IPS DF 4.7 (cell line): ENCODE measurements at regions not wholly inside any gene's neighbourhood (a gene's known extent, or its start where the extent isn't known, plus 50 kb on each side); places are given as distances from the start of the nearest gene placed in this dataset.

ENCODE experiments used
- DNase-seq: peaks from one replicate; pipeline ENCODE4 v3.0.0-alpha.2; 2013; ENCODE audit warnings: low spot score; ENCODE audit errors: extremely low read depth

DNA sequence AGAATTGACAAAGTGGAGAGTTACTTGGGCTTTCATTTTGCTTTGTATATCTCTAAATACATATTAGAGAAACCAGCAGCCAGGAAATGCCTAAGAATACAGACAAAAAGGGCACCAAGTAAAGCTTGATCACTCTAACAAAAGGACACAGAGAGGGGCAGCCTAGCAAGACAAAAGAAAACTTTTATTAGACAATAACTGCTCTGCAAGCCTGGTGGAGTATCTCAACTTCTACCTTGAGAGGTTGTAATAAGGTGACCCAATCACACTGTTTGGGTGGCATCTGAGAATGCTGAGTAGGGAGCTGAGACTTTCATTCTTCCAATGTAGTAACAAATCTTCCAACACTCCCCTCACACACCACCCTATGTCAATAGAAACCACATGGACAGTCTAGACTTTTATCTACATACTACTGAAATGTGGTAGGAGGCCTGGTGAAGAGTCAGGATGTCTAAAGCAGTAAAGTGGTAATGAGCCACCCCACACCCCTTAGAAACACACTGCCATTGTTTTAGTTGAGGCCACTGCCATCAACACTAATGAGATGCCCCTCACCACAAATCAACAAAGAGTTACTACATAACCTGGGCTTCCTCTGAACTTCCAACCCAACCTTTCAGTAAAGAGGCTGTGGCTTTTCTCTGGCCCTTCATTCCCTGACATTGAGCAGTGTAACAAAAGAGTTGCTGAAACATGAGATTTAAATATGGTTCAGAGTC lies 726.7 kb upstream of the POU3F3 start:
- no peak for DNase-seq

DNA sequence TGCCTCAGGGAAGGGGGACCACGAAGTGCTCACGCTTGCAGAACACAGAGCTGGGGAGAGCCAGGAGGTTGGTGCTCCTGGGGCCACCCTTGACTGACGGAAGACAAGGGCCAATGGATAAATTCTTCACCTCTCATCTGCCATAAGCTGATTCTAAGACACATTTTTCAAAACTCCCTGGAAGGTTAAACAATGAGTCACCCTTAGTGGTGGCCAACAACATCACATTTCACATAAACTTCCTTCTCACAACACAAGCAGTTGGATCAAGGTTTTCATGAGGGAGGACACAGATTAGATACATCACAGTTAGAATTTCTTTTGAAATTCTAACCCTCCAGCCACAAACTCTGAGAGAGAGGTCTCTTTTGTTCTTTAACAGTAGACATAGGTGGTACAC lies 713.6 kb upstream of the POU3F3 start:
- no peak for DNase-seq

GRCh38 chr2:104158191-104158590 lies 695.7 kb upstream of the POU3F3 start:
- no peak for DNase-seq

DNA sequence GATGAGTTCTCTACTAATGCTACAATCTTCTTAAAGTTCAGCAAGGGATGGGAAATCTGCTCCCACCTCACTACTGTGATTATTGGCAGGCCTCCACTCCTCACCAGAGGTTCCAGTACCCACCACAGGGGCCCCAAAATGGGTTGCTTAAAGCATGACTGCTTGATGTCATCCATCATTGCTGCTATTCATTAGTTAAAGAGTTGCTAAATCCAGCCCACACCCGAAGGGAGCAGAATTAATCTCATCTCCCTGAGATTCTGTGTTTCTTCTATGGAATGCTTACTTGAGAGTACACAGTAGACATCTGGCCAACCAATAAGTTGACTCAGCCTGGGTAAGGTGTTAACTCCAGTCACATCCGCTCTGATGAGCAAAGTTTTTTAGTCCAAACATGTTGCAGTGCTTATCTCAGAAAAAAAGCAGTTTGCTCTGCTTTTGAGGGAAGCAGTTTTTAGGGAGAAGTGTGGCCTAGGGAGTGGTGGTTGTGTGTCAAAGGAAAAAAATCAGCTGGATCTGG lies 690.2 kb upstream of the POU3F3 start:
- DNase-seq = no peak

GRCh38 chr2:104164721-104165252 lies 689.1 kb upstream of the POU3F3 start:
- DNase-seq = no peak

- DNase-seq = no peak
These were observed 676.7 kb upstream of the POU3F3 start for GRCh38 chr2:104177179-104177578.

GRCh38 chr2:104179644-104180043 lies 674.3 kb upstream of the POU3F3 start:
- DNase-seq = no peak

GRCh38 chr2:104200533-104201168 lies 653.3 kb upstream of the POU3F3 start:
- DNase-seq = no peak

DNA sequence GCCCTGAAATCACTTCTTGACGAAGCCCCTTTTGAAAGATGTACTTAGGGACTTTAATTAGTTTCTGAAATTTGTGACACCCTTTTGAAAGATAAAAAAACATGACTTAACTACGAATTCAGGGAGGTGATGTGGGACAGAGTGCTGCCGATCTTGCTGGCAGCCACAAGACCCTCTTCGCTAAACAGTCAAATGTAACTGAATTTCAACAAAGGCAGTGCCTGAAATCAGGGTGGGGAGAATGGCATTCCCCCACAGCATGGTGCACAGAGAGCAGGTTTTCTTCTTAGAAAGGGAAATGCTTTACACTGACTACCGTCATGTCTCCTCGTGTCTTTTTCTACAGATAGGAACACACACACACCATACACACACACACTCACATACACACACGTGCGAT lies 640.2 kb upstream of the POU3F3 start:
- no peak for DNase-seq

DNA sequence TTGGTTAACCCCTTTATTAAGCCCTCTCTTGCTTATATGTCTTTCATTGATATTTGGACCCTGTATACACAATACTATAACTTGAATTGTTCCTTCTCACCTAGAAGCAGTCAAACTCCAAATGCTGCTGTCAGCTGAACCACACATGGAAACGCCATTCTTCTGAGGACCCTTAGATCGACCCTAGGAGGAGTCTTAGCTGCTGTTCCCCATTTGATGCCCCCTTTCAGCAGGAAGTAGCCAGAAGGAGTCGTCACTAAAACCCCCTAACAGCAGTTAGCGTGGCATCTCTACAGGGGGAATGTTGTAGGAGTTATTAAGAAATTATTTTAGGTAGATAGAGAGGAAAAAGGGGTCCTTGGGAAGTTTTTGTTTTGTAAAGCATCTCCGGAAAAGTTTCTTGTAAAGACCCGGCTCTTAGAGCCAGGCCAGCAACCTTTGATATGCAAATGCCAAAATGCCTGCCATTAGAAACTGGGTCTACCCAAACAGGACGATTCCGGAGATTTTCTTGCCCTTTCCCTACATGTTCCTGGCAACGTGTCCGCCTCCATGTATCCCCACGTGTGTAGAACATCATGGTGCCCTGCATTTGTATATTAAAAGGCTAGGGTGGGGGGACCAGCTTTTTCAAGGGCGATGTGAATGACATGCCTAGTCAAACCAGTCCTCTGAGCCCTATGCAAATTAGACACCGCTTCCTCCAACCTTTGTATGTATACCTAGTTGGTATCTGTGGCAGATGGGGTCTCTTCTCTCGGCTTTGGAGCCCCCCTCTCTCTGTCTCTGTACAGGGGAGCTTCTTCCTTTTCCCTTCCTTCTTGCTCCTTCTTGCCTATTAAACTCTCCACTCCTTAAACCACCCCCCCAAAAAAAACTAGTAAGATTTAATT lies 638.4 kb upstream of the POU3F3 start:
- DNase-seq = no peak

GRCh38 chr2:104233591-104233990 lies 620.3 kb upstream of the POU3F3 start:
- no peak for DNase-seq

- DNase-seq = no peak
These were observed 617.4 kb upstream of the POU3F3 start for GRCh38 chr2:104236491-104236890.

DNA sequence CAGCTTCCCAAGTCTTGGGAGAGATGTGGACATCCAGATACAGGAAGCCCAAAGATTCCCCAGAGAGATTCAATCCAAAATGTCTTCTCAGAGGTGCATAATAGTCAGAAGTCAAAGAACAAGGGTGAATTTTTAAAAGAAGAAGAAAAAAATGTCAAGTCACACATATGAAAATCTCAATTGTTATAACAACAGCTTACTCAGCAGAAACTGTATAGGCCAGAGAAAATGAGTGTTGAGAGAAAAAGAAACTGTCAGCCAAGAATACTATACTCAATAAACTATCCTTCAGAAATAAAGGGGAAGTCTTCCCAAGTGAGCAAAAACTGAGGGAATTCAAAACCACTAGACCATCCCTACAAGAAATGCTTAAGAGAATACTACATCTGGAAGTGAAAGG lies 612.9 kb upstream of the POU3F3 start:
- DNase-seq = no peak

GRCh38 chr2:104249629-104250028 lies 604.3 kb upstream of the POU3F3 start:
- no peak for DNase-seq

DNA sequence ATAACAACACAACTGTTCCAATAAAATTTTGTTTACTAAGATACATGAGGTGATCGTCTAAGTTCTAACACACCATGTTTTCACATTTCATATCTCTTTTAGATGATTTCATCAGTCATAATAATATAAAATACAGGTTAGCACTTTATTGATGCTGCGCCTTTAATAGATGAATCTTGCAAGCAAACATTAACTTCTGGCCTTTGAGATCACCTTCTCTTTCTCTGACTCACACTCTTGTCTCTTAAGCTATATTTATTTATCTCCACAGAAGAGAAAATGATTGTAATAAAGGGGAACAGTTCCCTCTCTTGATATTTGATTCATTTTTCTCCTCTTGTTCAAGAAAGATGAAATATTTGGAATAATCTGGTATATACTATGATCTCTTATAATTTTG lies 603.3 kb upstream of the POU3F3 start:
- no peak for DNase-seq

DNA sequence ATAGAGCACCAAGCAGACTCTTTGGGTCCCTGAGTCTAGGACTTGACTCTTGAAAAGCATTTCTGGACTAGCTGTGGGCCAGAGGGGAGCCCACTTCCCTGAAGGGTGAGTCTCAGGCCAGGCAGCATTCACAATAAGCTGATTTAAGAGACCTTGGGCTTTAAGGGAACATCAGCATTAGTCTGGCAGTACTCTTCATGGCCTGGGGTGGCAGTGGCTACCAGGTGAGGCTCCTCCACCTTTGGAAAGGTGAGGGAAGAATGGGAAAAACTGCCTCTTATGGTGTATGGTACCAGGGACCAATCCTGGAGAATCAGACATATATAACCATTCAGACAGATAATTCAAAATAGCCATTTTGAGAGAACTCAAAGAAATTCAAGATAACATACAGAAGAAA lies 599.9 kb upstream of the POU3F3 start:
- DNase-seq = no peak

DNA sequence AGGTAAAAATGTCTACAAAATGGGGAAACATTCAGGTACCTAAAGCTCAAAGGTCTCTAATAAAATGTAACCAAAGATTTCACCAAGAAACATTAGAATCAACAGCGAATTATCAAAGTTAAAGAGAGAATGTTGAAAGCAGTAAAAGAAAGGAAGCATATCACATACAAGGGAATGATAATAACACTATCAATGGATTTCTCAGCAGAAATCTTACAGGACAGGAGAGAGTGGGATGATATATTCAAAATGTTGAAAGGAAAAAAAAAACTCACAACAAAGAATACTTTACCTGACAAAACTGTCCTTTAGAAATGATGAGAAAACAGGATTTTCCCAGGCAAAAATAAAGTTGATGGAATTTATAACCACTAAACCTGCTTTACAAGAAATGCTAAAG lies 591.2 kb upstream of the POU3F3 start:
- no peak for DNase-seq

DNA sequence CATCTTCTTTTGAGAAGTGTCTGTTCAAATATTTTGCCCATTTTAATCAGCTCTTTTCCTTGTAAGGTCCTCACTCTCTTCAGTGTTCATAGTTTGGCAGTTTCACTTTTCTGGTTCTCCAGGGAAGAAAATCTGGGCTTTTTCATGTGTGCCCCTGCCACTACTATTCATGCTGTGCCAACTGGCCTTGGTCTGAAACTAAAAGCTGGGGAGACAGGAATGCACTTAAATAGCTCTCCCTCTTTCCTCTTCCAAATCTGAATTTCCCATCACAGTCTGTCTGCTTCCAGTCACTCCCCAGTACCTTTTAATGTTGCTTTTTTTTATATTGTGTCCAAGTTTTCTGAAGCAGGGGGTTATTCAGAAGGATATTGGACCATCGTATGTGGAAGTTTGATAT lies 574.3 kb upstream of the POU3F3 start:
- no peak for DNase-seq

- no peak for DNase-seq
These were observed 573.7 kb upstream of the POU3F3 start for GRCh38 chr2:104280216-104280615.

DNA sequence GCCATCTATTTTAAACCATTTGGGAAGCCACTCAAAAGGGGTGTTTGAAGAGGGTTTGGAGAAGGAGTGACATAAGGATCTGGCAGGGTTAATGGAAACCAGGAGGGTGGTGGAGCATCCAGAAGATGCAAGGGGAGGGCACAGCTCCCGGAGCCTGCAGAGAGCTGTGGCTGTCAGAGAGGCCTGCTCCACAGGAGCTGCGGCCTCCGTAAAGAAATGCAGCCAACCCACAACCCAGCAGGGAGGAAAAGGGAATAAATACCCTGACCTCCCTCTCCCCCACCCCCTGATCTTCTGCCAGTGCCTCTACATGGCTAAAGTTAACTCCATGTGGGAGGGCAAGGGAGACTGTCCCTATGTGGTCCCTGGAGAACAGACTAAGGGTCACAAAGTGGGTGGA lies 567.1 kb upstream of the POU3F3 start:
- peak; percentile 14 for DNase-seq

GRCh38 chr2:104289651-104290565 lies 564.0 kb upstream of the POU3F3 start:
- DNase-seq = no peak
